Osteocyte (in vitro differentiated cells): ENCODE measurements at regions not wholly inside any gene's neighbourhood (a gene's known extent, or its start where the extent isn't known, plus 50 kb on each side); places are given as distances from the start of the nearest gene placed in this dataset.
"Not testable (repeated sequence)": the region's sequence is repeated elsewhere in the genome, so short reads cannot be mapped to it uniquely, and the experiment has no call there.

Source experiments
- DNase-seq: peaks from one replicate; pipeline ENCODE4 v3.0.0; 2021; ENCODE audit warnings: mixed read lengths; ENCODE audit not compliant: unreplicated experiment; ENCODE audit errors: extremely low spot score
- H3K27ac Mint-ChIP-seq: one replicate; pipeline ENCODE4 v1.8.0; 2021; ENCODE audit warnings: mild to moderate bottlenecking, mixed read lengths; ENCODE audit not compliant: unreplicated experiment
- H3K27me3 Mint-ChIP-seq: one replicate; pipeline ENCODE4 v1.8.0; 2021; ENCODE audit warnings: mixed read lengths; ENCODE audit not compliant: unreplicated experiment
- H3K36me3 Mint-ChIP-seq: one replicate; pipeline ENCODE4 v1.8.0; 2021; ENCODE audit warnings: mixed read lengths; ENCODE audit not compliant: unreplicated experiment
- H3K4me1 Mint-ChIP-seq: one replicate; pipeline ENCODE4 v1.8.0; 2021; ENCODE audit warnings: mixed read lengths; ENCODE audit not compliant: unreplicated experiment
- H3K4me3 Mint-ChIP-seq: one replicate; pipeline ENCODE4 v1.8.0; 2021; ENCODE audit warnings: mild to moderate bottlenecking, moderate library complexity, mixed read lengths; ENCODE audit not compliant: unreplicated experiment
- H3K9me3 Mint-ChIP-seq: one replicate; pipeline ENCODE4 v1.8.0; 2021; ENCODE audit warnings: mixed read lengths; ENCODE audit not compliant: unreplicated experiment
- CTCF ChIP-seq: fragments of 200-600 bp; sonication (generic); IDR thresholded peaks from 2 replicates; pipeline ENCODE4 v1.5.0; 2021; ENCODE audit warnings: antibody characterized with exemption, mild to moderate bottlenecking, moderate library complexity

- Mint-ChIP-seq H3K4me1 (no peaks in the 10 kb centered on the region), H3K27ac (no peak overlapping the region), H3K36me3 (no peaks in the 10 kb centered on the region), H3K27me3 (peaks cover 7% of the 10 kb centered on the region), H3K9me3 (no peaks in the 10 kb centered on the region), H3K4me3 (no peak overlapping the region)
- DNase-seq, result no peak
- no peak for TF ChIP-seq CTCF
These were observed 1061.9 kb upstream of the CDH18 start for GRCh38 chr5:21049901-21050300.

- Mint-ChIP-seq H3K36me3 (no peaks in the 10 kb centered on the region), H3K4me3 (no peak overlapping the region), H3K4me1 (no peaks in the 10 kb centered on the region), H3K9me3 (no peaks in the 10 kb centered on the region), H3K27ac (no peak overlapping the region), H3K27me3 (peaks cover 9% of the 10 kb centered on the region)
- TF ChIP-seq CTCF, result no peak
- no peak for DNase-seq
These were observed 1043.0 kb upstream of the CDH18 start for GRCh38 chr5:21030981-21031380.

GRCh38 chr5:21024966-21025365, 1037.0 kb upstream of the CDH18 start:
- Mint-ChIP-seq H3K27ac (no peak overlapping the region), H3K27me3 (peaks cover 5% of the 10 kb centered on the region), H3K9me3 (peaks cover 5% of the 10 kb centered on the region), H3K36me3 (no peaks in the 10 kb centered on the region), H3K4me3 (no peak overlapping the region), H3K4me1 (no peaks in the 10 kb centered on the region)
- no peak for TF ChIP-seq CTCF
- DNase-seq, result no peak

GRCh38 chr5:21013237-21013636, 1025.2 kb upstream of the CDH18 start:
- no peak for TF ChIP-seq CTCF
- H3K4me1 Mint-ChIP-seq, result no peaks in the 10 kb centered on the region
- peaks cover 21% of the 10 kb centered on the region for H3K27me3 Mint-ChIP-seq
- no peak overlapping the region for H3K4me3 Mint-ChIP-seq
- DNase-seq, result no peak
- H3K9me3 Mint-ChIP-seq, result no peaks in the 10 kb centered on the region
- no peaks in the 10 kb centered on the region for H3K36me3 Mint-ChIP-seq
- no peak overlapping the region for H3K27ac Mint-ChIP-seq

- H3K4me3 Mint-ChIP-seq, result no peak overlapping the region
- H3K27me3 Mint-ChIP-seq, result peaks cover 27% of the 10 kb centered on the region
- no peaks in the 10 kb centered on the region for H3K36me3 Mint-ChIP-seq
- no peak overlapping the region for H3K27ac Mint-ChIP-seq
- no peak for DNase-seq
- TF ChIP-seq CTCF, result no peak
- no peaks in the 10 kb centered on the region for H3K4me1 Mint-ChIP-seq
- no peaks in the 10 kb centered on the region for H3K9me3 Mint-ChIP-seq
These were observed 1019.8 kb upstream of the CDH18 start for GRCh38 chr5:21007781-21008180.

- not testable (repeated sequence) for H3K9me3 Mint-ChIP-seq, DNase-seq, H3K36me3 Mint-ChIP-seq, H3K27ac Mint-ChIP-seq, H3K27me3 Mint-ChIP-seq, H3K4me3 Mint-ChIP-seq, H3K4me1 Mint-ChIP-seq
These were observed 1000.9 kb upstream of the CDH18 start for GRCh38 chr5:20988933-20989332.
